ENCODE measurements at regions not wholly inside any gene's neighbourhood (a gene's known extent, or its start where the extent isn't known, plus 50 kb on each side); places are given as distances from the start of the nearest gene placed in this dataset.
"Not testable (repeated sequence)": the region's sequence is repeated elsewhere in the genome, so short reads cannot be mapped to it uniquely, and the experiment has no call there.

GRCh38 chr9:79430619-79431018, 141.1 kb upstream of the TLE4 start:
- DNase-seq: no peak

- no peak for DNase-seq
Measured at GRCh38 chr9:79431019-79431679, 140.6 kb upstream of the TLE4 start.

GRCh38 chr9:79432485-79432884, 139.3 kb upstream of the TLE4 start:
- no peak for DNase-seq

GRCh38 chr9:79433703-79434102, 138.1 kb upstream of the TLE4 start:
- DNase-seq: no peak

- not testable (repeated sequence) for DNase-seq
Measured at GRCh38 chr9:79439221-79439620, 132.5 kb upstream of the TLE4 start.

- DNase-seq: no peak
Measured at GRCh38 chr9:79446523-79447307, 125.0 kb upstream of the TLE4 start.

- DNase-seq: no peak
Measured at GRCh38 chr9:79447308-79447605, 124.5 kb upstream of the TLE4 start.

GRCh38 chr9:79447762-79448161, 124.0 kb upstream of the TLE4 start:
- no peak for DNase-seq

- no peak for DNase-seq
Measured at GRCh38 chr9:79452265-79452664, 119.5 kb upstream of the TLE4 start.

- no peak for DNase-seq
Measured at GRCh38 chr9:79461712-79462111, 110.1 kb upstream of the TLE4 start.

GRCh38 chr9:79465156-79465555, 106.6 kb upstream of the TLE4 start:
- no peak for DNase-seq

- DNase-seq: no peak
Measured at GRCh38 chr9:79469164-79469563, 102.6 kb upstream of the TLE4 start.

GRCh38 chr9:79470954-79471353, 100.8 kb upstream of the TLE4 start:
- no peak for DNase-seq

GRCh38 chr9:79471580-79472543, 99.9 kb upstream of the TLE4 start:
- peak in 49 of 56 donors; percentile 1 to 82 (median 40) for DNase-seq

- no peak for DNase-seq
Measured at GRCh38 chr9:79473704-79474103, 98.1 kb upstream of the TLE4 start.

GRCh38 chr9:79477241-79477840, 94.4 kb upstream of the TLE4 start:
- no peak for DNase-seq

- peak in 45 of 56 donors; percentile 3 to 72 (median 33) for DNase-seq
Measured at GRCh38 chr9:79477955-79478771, 93.6 kb upstream of the TLE4 start.

- no peak for DNase-seq
Measured at GRCh38 chr9:79480639-79481038, 91.1 kb upstream of the TLE4 start.

- no peak for DNase-seq
Measured at GRCh38 chr9:79481846-79482477, 89.8 kb upstream of the TLE4 start.

GRCh38 chr9:79485258-79485657, 86.5 kb upstream of the TLE4 start:
- no peak for DNase-seq
